ENCODE measurements at regions not wholly inside any gene's neighbourhood (a gene's known extent, or its start where the extent isn't known, plus 50 kb on each side); places are given as distances from the start of the nearest gene placed in this dataset.

- Histone ChIP-seq H3K27ac (no peak overlapping the region), H3K27me3 (no peaks in the 10 kb centered on the region), H3K79me2 (ENCODE audit: low read depth) (no peaks in the 10 kb centered on the region), H3F3A (ENCODE audit: low read depth) (no peaks in the 10 kb centered on the region), H2AFZ (replicated peaks) (no peak overlapping the region), H4K20me1 (ENCODE audit: low read depth) (no peaks in the 10 kb centered on the region), H3K9me3 (ENCODE audit: low read depth) (no peaks in the 10 kb centered on the region), H3K36me3 (no peaks in the 10 kb centered on the region), H3K4me3 (no peak overlapping the region), H3K4me2 (no peak overlapping the region), H3K4me1 (no peaks in the 10 kb centered on the region), H3K9ac (no peak overlapping the region)
- no peaks in the 10 kb centered on the region for H3K36me3 Mint-ChIP-seq
- peaks cover 8% of the 10 kb centered on the region for H3K4me1 Mint-ChIP-seq
- H3K9me3 Mint-ChIP-seq: peaks cover 7% of the 10 kb centered on the region
- no peak for DNase-seq (ENCODE audit: low spot score)
- H3K27ac Mint-ChIP-seq: no peak overlapping the region
- no peaks in the 10 kb centered on the region for H3K27me3 Mint-ChIP-seq (ENCODE audit: insufficient read depth, low read depth)
- no peak overlapping the region for H3K4me3 Mint-ChIP-seq
- TF ChIP-seq EZH2 (IDR thresholded peaks at IDR 0.05): no peak
- TF ChIP-seq EZH2phosphoT487 (IDR thresholded peaks at IDR 0.05): no peak
- TF ChIP-seq, protein P1, sequence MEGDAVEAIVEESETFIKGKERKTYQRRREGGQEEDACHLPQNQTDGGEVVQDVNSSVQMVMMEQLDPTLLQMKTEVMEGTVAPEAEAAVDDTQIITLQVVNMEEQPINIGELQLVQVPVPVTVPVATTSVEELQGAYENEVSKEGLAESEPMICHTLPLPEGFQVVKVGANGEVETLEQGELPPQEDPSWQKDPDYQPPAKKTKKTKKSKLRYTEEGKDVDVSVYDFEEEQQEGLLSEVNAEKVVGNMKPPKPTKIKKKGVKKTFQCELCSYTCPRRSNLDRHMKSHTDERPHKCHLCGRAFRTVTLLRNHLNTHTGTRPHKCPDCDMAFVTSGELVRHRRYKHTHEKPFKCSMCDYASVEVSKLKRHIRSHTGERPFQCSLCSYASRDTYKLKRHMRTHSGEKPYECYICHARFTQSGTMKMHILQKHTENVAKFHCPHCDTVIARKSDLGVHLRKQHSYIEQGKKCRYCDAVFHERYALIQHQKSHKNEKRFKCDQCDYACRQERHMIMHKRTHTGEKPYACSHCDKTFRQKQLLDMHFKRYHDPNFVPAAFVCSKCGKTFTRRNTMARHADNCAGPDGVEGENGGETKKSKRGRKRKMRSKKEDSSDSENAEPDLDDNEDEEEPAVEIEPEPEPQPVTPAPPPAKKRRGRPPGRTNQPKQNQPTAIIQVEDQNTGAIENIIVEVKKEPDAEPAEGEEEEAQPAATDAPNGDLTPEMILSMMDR (IDR thresholded peaks at IDR 0.05): no peak
Observed at GRCh38 chr10:2246747-2247146, 509.4 kb upstream of the ADARB2 start.

- Histone ChIP-seq H3K79me2 (ENCODE audit: low read depth) (no peaks in the 10 kb centered on the region), H3K4me2 (no peak overlapping the region), H3K4me3 (no peak overlapping the region), H4K20me1 (ENCODE audit: low read depth) (no peaks in the 10 kb centered on the region), H3K27ac (no peak overlapping the region), H3K9ac (no peak overlapping the region), H3K27me3 (no peaks in the 10 kb centered on the region), H3F3A (ENCODE audit: low read depth) (no peaks in the 10 kb centered on the region), H3K4me1 (no peaks in the 10 kb centered on the region), H3K9me3 (ENCODE audit: low read depth) (no peaks in the 10 kb centered on the region), H3K36me3 (no peaks in the 10 kb centered on the region), H2AFZ (replicated peaks) (no peak overlapping the region)
- H3K9me3 Mint-ChIP-seq: peaks cover 5% of the 10 kb centered on the region
- peaks cover 5% of the 10 kb centered on the region for H3K4me1 Mint-ChIP-seq
- no peak for DNase-seq (ENCODE audit: low spot score)
- H3K36me3 Mint-ChIP-seq: no peaks in the 10 kb centered on the region
- no peak overlapping the region for H3K4me3 Mint-ChIP-seq
- H3K27ac Mint-ChIP-seq: no peak overlapping the region
- H3K27me3 Mint-ChIP-seq (ENCODE audit: insufficient read depth, low read depth): no peaks in the 10 kb centered on the region
- TF ChIP-seq EZH2 (IDR thresholded peaks at IDR 0.05) (no peak), EZH2phosphoT487 (IDR thresholded peaks at IDR 0.05) (no peak)
- TF ChIP-seq, protein P1 (IDR thresholded peaks at IDR 0.05): no peak
Observed at GRCh38 chr10:2245580-2245979, 508.3 kb upstream of the ADARB2 start.

DNA sequence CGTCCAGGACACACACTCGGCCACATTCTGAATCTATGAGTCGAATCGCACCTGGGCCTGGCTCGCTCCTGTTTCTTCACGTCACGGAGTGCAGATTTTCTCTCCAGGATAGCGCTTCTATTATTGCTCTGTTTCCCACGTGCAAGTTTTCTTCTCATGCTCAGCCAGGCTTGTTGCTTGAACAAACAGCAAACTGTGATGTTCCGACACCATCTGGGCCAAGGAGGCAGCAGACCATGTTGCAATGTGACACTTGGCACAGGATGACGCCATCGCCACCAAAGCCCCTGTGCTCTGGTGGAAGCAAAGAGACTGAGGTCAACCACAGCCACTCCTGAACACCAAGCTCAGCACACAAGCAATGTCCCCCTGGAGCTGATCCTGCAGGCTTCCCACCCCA, 507.1 kb upstream of the ADARB2 start:
- no peak overlapping the region for H3K4me3 ChIP-seq
- no peak overlapping the region for H3K4me2 ChIP-seq
- H3K4me1 Mint-ChIP-seq: peaks cover 5% of the 10 kb centered on the region
- no peaks in the 10 kb centered on the region for H4K20me1 ChIP-seq (ENCODE audit: low read depth)
- H3K4me3 Mint-ChIP-seq: no peak overlapping the region
- H3F3A ChIP-seq (ENCODE audit: low read depth): no peaks in the 10 kb centered on the region
- no peaks in the 10 kb centered on the region for H3K9me3 ChIP-seq (ENCODE audit: low read depth)
- TF ChIP-seq EZH2phosphoT487 (IDR thresholded peaks at IDR 0.05) (no peak), EZH2 (IDR thresholded peaks at IDR 0.05) (no peak)
- TF ChIP-seq, protein P1 (IDR thresholded peaks at IDR 0.05): no peak
- no peak overlapping the region for H3K9ac ChIP-seq
- H3K27ac Mint-ChIP-seq: no peak overlapping the region
- no peaks in the 10 kb centered on the region for H3K9me3 Mint-ChIP-seq
- no peaks in the 10 kb centered on the region for H3K27me3 ChIP-seq
- no peaks in the 10 kb centered on the region for H3K36me3 ChIP-seq
- H3K36me3 Mint-ChIP-seq: no peaks in the 10 kb centered on the region
- no peaks in the 10 kb centered on the region for H3K79me2 ChIP-seq (ENCODE audit: low read depth)
- no peaks in the 10 kb centered on the region for H3K27me3 Mint-ChIP-seq (ENCODE audit: insufficient read depth, low read depth)
- DNase-seq (ENCODE audit: low spot score): no peak
- H3K27ac ChIP-seq: no peak overlapping the region
- H2AFZ ChIP-seq (replicated peaks): no peak overlapping the region
- H3K4me1 ChIP-seq: no peaks in the 10 kb centered on the region
